KMS-11 (cell line): ENCODE measurements at regions not wholly inside any gene's neighbourhood (a gene's known extent, or its start where the extent isn't known, plus 50 kb on each side); places are given as distances from the start of the nearest gene placed in this dataset.

ENCODE experiments used
- H2AFZ ChIP-seq: fragments of 200-600 bp; sonication (generic); 2 replicates; pipeline ENCODE4 v1.6.1; 2016; ENCODE audit warnings: antibody characterized with exemption, mixed run types, low read depth
- H3K27ac ChIP-seq: fragments of 200-600 bp; sonication (generic); 2 replicates; pipeline ENCODE4 v1.6.1; 2016; ENCODE audit warnings: mild to moderate bottlenecking, mixed run types
- H3K27me3 ChIP-seq: fragments of 200-600 bp; sonication (generic); 2 replicates; pipeline ENCODE4 v1.6.1; 2017; ENCODE audit warnings: mild to moderate bottlenecking, low read depth, mixed run types, moderate library complexity; ENCODE audit not compliant: insufficient read depth
- H3K36me3 ChIP-seq: fragments of 200-600 bp; sonication (generic); 2 replicates; pipeline ENCODE4 v1.6.1; 2017; ENCODE audit warnings: mild to moderate bottlenecking, mixed run types; ENCODE audit not compliant: insufficient read depth
- H3K4me1 ChIP-seq: fragments of 200-600 bp; sonication (generic); 2 replicates; pipeline ENCODE4 v1.6.1; 2016; ENCODE audit warnings: mild to moderate bottlenecking, low read depth, mixed run types; ENCODE audit not compliant: poor library complexity, severe bottlenecking
- H3K4me2 ChIP-seq: fragments of 200-600 bp; sonication (generic); 2 replicates; pipeline ENCODE4 v1.7.0; 2016; ENCODE audit warnings: mild to moderate bottlenecking, mixed run types
- H3K4me3 ChIP-seq: fragments of 200-600 bp; sonication (generic); IDR thresholded peaks from 2 replicates; pipeline ENCODE4 v1.6.1; 2017; ENCODE audit warnings: low read depth, low read length, mixed read lengths; ENCODE audit not compliant: insufficient read depth
- H3K79me2 ChIP-seq: fragments of 200-600 bp; sonication (generic); 2 replicates; pipeline ENCODE4 v1.6.1; 2016; ENCODE audit warnings: low read depth, mixed run types; ENCODE audit not compliant: insufficient read depth
- H3K9ac ChIP-seq: fragments of 200-600 bp; sonication (generic); 2 replicates; pipeline ENCODE4 v1.6.1; 2016; ENCODE audit warnings: mild to moderate bottlenecking, mixed run types
- H4K20me1 ChIP-seq: fragments of 200-600 bp; sonication (generic); 2 replicates; pipeline ENCODE4 v1.6.1; 2016; ENCODE audit warnings: mild to moderate bottlenecking, mixed run types; ENCODE audit not compliant: insufficient read depth
- TF ChIP-seq, protein P1 (sequence below): fragments of 200-600 bp; sonication (generic); conservative IDR thresholded peaks from 2 replicates; pipeline ENCODE4 v1.6.1; 2017; ENCODE audit warnings: low read depth, mild to moderate bottlenecking, antibody characterized with exemption, low read length, moderate library complexity, mixed read lengths

- H3K79me2 ChIP-seq, result no peaks in the 10 kb centered on the region
- TF ChIP-seq, protein P1, sequence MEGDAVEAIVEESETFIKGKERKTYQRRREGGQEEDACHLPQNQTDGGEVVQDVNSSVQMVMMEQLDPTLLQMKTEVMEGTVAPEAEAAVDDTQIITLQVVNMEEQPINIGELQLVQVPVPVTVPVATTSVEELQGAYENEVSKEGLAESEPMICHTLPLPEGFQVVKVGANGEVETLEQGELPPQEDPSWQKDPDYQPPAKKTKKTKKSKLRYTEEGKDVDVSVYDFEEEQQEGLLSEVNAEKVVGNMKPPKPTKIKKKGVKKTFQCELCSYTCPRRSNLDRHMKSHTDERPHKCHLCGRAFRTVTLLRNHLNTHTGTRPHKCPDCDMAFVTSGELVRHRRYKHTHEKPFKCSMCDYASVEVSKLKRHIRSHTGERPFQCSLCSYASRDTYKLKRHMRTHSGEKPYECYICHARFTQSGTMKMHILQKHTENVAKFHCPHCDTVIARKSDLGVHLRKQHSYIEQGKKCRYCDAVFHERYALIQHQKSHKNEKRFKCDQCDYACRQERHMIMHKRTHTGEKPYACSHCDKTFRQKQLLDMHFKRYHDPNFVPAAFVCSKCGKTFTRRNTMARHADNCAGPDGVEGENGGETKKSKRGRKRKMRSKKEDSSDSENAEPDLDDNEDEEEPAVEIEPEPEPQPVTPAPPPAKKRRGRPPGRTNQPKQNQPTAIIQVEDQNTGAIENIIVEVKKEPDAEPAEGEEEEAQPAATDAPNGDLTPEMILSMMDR, result no peak
Measured at GRCh38 chr9:90069085-90069484, 464.3 kb downstream of the GADD45G start.

GRCh38 chr9:90070056-90070455 lies 465.2 kb downstream of the GADD45G start:
- no peaks in the 10 kb centered on the region for H3K36me3 ChIP-seq
- no peaks in the 10 kb centered on the region for H3K79me2 ChIP-seq
- no peaks in the 10 kb centered on the region for H3K27me3 ChIP-seq
- no peak overlapping the region for H3K4me2 ChIP-seq
- TF ChIP-seq, protein P1, result no peak
- no peaks in the 10 kb centered on the region for H4K20me1 ChIP-seq
- H2AFZ ChIP-seq, result no peak overlapping the region
- no peak overlapping the region for H3K4me3 ChIP-seq
- no peak overlapping the region for H3K27ac ChIP-seq
- no peaks in the 10 kb centered on the region for H3K4me1 ChIP-seq
- H3K9ac ChIP-seq, result no peak overlapping the region

More at GRCh38 chr9:90069085-90069484, 464.3 kb downstream of the GADD45G start:
- Histone ChIP-seq H2AFZ (no peak overlapping the region), H4K20me1 (no peaks in the 10 kb centered on the region), H3K4me3 (no peak overlapping the region), H3K36me3 (no peaks in the 10 kb centered on the region), H3K27me3 (no peaks in the 10 kb centered on the region), H3K9ac (no peak overlapping the region), H3K4me2 (no peak overlapping the region), H3K27ac (no peak overlapping the region), H3K4me1 (no peaks in the 10 kb centered on the region)

DNA sequence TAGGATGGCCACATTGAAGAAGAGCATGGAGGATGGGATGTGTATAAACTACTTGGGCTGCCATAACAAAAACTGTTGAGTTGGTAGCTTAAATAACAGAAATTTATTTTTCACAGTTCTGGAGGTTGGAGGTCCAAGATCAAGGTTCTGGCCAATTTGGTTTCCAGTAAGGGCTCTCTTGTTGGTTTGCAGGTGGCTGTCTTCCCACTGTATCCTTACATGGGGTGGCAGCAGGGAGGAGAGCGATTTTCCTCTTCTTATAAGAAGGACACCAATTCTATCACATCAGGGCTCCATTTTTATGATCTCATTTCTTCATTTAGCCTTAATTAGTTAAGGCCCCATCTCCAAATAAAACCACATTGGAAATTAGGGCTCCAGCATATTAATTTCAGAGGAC lies 465.7 kb downstream of the GADD45G start:
- TF ChIP-seq, protein P1, result no peak
- Histone ChIP-seq H3K27me3 (no peaks in the 10 kb centered on the region), H3K9ac (no peak overlapping the region), H3K4me2 (no peak overlapping the region), H2AFZ (no peak overlapping the region), H3K4me3 (no peak overlapping the region), H3K27ac (no peak overlapping the region), H3K36me3 (no peaks in the 10 kb centered on the region), H3K4me1 (no peaks in the 10 kb centered on the region), H3K79me2 (no peaks in the 10 kb centered on the region), H4K20me1 (no peaks in the 10 kb centered on the region)

GRCh38 chr9:90070931-90071660 lies 466.3 kb downstream of the GADD45G start:
- Histone ChIP-seq H3K27me3 (no peaks in the 10 kb centered on the region), H2AFZ (no peak overlapping the region), H4K20me1 (no peaks in the 10 kb centered on the region), H3K4me3 (no peak overlapping the region), H3K79me2 (no peaks in the 10 kb centered on the region), H3K9ac (no peak overlapping the region), H3K4me1 (no peaks in the 10 kb centered on the region), H3K27ac (no peak overlapping the region), H3K36me3 (no peaks in the 10 kb centered on the region), H3K4me2 (no peak overlapping the region)
- TF ChIP-seq, protein P1, result no peak
